HG03039 (cell line): ENCODE measurements at regions not wholly inside any gene's neighbourhood (a gene's known extent, or its start where the extent isn't known, plus 50 kb on each side); places are given as distances from the start of the nearest gene placed in this dataset.

Experiments
- ATAC-seq: cut with Tn5 transposase; IDR thresholded peaks from one replicate; pipeline ENCODE4 v1.9.1; 2021; ENCODE audit warnings: mild to moderate bottlenecking, moderate library complexity; ENCODE audit not compliant: unreplicated experiment

DNA sequence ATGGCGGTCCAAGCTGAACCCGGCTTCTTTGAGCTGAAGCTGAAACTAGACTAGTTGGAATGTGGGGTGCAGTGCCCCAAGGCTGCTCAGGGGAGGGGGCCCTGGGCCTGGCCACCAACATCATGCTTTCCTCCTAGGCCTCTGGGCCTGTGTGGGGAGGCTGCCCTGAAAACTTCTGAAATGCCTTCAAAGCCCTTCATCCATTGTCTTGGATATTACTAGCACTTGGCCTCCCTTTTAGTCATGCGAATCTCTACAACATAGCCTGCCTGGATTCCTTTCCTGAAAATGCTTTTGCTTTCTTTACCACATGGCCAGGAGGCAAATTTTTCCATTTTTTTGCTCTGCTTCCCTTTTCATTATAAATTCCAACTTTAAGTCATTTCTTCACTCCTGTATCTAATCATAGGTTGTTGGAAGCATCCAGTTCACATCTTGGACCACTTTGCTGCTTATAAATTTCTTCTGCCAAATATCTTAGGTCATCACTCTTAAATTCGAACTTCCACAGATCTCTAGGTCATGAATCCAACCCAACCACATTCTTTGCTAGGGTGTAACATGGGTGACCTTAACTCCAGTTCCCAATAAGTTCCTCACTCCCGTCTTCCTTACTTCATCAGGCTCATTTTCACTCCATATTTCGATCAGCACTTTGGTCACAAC is 103.4 kb downstream of the DDIT4L start:
- ATAC-seq = no peak

DNA sequence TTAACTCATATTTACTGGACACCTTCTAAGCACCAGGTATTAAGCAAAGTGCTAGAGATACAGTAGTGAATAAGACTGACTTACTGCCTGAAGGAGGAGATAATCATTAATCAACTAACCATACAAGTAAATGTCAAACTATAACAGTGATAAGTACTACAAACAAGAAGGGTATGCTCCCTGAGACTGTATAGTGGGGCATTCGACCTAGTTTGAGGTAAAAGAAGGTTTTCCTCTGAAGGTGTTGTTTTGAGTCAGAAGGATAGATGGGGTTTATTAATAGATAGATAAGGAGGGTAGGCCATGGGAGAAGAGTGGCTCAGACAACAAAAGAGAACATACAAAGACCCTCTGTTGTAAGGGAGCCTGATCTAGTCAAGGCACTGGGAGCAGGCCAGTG is 105.4 kb downstream of the DDIT4L start:
- no peak for ATAC-seq

DNA sequence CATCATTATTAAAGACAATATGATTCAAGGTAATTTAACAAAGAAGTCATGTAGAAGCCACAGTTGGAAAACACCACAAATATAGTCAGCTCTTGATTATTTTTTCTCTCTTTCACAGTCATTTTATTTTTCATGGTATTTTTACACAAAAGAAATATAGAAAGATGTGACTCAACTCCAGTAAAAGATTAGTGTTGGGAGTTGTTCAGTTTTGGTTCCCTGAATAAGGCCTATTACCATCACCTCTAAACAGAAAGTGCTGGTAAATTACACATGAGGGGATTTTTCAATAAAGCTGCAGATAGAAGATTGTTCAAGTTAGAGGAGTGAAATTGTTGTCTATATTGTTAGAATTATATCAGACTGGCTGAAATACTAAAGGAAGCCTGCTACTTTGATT is 107.0 kb downstream of the DDIT4L start:
- ATAC-seq = peak; percentile 40

DNA sequence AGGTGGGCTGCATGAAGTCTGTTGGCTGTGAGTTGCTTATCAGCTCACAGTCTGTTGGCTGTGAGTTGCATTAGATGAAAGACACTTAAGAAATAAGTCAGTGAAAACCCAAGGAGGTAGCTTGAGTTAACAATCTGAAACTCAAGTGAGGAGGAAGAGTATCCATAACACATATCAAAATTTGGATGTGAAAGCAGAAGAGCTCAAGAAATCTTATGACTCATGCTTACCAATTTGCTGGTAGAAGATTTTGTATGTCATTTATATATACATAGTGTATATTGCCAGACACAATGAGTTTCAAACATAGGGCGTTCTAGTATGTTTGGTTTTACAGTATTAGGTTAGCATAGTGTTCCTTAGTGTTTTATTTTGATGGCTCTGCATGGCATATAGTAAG is 107.4 kb downstream of the DDIT4L start:
- ATAC-seq = peak; percentile 44

DNA sequence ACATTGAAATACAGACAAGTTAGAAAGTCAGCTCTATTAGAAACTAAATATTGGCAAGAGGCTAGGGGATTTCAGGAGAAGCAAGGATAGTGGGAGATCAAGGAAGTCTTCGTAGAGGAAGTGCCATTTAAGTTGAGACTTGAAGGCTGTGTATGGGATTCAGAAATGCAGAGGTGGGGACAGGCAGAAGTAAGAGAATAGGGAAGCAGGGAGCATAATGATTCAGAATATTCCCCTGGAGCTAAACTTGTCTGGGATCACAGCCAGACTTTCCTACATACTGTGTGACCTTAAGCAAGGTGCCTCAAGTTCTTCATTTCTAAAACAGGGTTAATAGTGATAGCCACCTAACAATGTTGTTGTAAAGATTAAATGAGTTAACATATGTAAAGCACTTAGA is 108.8 kb downstream of the DDIT4L start:
- no peak for ATAC-seq

- ATAC-seq = no peak
Observed at GRCh38 chr4:100079264-100079663, 111.0 kb downstream of the DDIT4L start.

DNA sequence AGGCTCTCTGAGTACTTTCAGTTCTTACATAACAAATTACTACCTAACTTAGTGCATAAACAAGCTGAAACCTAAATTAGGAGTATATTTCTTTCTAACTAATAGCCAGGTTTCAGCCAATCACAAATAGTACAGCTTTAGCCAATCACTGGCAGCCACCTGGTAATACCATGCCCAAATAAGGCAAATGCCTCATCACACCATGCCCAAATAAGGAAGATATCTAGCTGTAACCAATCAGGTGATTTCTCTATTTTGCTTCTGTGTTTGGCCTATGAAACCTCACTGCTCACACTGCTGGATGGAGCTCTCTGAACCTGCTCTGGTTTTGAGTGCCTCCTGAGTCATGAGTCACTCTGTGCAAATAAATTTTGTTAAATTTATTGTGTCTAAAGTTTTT is 113.5 kb downstream of the DDIT4L start:
- ATAC-seq = no peak

DNA sequence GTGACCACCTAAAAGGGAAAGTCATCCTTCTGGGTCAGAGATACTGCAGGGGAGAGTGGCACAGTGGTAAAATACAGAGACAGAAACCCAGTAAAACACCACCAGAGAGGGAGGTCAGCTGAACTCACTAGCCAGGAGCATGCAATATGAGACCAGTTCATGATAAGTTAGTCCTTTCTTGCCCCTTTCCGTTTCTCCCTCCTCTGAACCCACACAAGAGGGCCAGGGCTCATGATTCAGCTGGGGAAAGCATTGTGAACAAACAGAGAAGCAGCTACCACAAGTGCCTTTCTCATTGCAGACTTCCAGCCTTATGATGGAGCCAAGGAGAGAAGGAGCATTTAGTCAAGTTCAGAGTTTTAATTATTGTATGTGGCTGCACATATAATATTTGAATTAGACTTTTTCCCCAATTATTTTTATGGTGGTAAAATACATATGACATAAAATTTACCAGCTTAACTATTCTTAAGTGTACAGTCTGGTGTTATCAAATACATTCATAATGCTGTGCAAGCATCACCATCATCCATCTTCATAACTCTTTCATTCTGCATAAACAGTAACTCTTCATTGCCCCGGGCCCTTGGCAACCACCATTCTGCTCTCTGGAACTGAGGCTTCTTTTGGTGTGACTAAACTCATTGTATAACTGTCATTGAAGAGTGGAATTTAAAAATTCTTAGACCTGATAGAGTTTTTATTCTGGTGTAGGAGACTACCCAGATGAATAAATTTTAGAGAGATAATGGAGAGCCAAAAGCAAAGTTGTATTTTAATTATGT is 114.6 kb downstream of the DDIT4L start:
- no peak for ATAC-seq

- no peak for ATAC-seq
Observed at GRCh38 chr4:100075056-100075455, 115.2 kb downstream of the DDIT4L start.

DNA sequence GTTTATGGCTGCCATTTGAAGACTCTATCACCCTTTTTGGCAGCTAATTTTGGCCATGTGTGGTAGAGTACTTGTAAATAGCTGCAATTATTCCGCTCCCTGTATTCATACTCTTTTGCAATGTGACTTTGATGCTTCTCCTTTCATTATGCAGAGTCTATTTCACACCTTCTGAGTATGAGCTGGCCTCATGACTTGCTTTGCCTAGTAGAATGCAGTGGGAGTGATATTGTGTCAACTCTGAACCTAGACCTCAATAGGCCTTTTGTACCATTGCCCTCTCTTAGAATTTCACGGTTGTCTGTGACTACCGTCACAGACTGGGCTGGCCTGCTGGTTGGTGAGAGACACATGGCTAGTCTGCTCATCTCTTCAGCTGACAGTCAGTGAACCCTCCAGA is 118.8 kb downstream of the DDIT4L start:
- no peak for ATAC-seq

GRCh38 chr4:100070868-100071267 is 119.4 kb downstream of the DDIT4L start:
- ATAC-seq = no peak

DNA sequence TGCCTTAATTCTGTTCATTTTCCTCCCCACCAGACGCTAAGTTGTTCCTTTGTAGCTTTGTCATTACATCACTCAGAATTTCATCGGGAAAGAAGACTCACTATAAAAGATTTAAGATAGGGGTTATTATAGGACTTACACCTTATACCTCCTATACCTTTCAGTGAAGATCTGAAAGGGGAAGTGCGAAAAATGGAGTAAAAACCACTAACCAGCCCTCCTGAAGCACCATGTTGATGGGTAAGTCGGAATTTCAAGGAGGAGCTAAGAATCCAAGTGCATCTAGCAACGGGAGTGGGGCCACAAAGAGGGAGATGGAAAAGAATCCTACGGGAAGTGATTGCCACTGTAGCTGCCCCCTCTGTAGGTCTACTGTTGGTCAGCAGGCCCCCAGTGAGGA is 119.1 kb upstream of the H2AZ1 start:
- no peak for ATAC-seq

- no peak for ATAC-seq
Observed at GRCh38 chr4:100067255-100067654, 117.2 kb upstream of the H2AZ1 start.

DNA sequence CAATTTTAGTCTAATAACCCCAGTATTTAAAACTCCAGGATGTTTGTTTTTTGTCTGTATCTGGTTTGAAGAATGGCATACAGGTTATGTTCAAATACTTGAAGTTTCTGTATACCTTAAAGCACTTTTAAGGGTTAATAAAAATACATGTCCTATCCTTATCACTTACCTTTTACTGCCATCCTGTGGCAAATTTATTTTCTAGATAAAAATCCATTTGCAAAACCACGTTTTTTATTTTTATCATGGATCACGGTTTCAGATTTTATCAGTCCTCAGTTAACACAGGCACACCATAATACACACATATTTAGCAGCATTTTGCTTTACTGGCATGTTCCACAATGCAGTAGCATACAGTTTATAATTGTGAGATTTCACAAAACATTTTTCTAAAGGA is 113.3 kb upstream of the H2AZ1 start:
- ATAC-seq = no peak

GRCh38 chr4:100062921-100063320 is 112.8 kb upstream of the H2AZ1 start:
- ATAC-seq = no peak

DNA sequence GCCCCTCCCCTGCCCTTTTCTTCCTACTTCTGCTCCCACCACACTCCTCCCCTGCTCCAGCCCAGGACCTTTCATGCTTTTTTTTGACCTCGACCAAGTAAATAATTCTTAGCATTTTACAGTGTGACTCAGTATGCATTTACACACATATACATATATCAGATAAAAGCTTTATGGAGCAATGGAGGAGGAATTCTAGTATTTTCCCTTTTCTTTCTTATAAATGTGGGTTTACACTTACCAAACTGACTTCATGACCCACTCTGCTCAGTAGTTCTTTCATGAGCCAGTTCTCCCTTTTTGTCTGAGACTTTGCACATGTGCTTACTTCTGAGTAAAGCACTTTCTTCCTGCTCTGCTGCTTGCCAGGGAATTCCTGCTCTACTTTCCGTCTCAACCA is 111.8 kb upstream of the H2AZ1 start:
- ATAC-seq = no peak

GRCh38 chr4:100060765-100061416 is 110.8 kb upstream of the H2AZ1 start:
- ATAC-seq = peak; percentile 83

GRCh38 chr4:100059467-100059866 is 109.4 kb upstream of the H2AZ1 start:
- ATAC-seq = no peak

- no peak for ATAC-seq
Observed at GRCh38 chr4:100056701-100057100, 106.6 kb upstream of the H2AZ1 start.

GRCh38 chr4:100054071-100054470 is 104.0 kb upstream of the H2AZ1 start:
- no peak for ATAC-seq

GRCh38 chr4:100049872-100050271 is 99.8 kb upstream of the H2AZ1 start:
- ATAC-seq = no peak

GRCh38 chr4:100042711-100043110 is 92.6 kb upstream of the H2AZ1 start:
- ATAC-seq = no peak
